Keratinocyte (primary cell): ENCODE measurements at regions not wholly inside any gene's neighbourhood (a gene's known extent, or its start where the extent isn't known, plus 50 kb on each side); places are given as distances from the start of the nearest gene placed in this dataset.

Experiments used
- CTCF ChIP-seq, 3 experiments: IDR thresholded peaks in 1 of 3; conservative IDR thresholded peaks in 1 of 3; optimal IDR thresholded peaks in 1 of 3; 2 replicates in 2 of 3; 3 replicates in 1 of 3; pipeline versions ENCODE3 to v1.5.1; 2011; ENCODE audit warnings: low read length in 3 of 3, mild to moderate bottlenecking in 3 of 3, moderate library complexity in 2 of 3, control low read depth in 1 of 3, inconsistent platforms in 1 of 3; ENCODE audit not compliant: insufficient read depth in 2 of 3; ENCODE audit errors: extremely low read depth in 1 of 3
- EZH2 ChIP-seq: IDR thresholded peaks from one replicate; pipeline ENCODE4 v1.6.1; 2012; ENCODE audit warnings: inconsistent platforms, mild to moderate bottlenecking, low read length, moderate library complexity

- TF ChIP-seq CTCF (optimal IDR thresholded peaks at IDR 0.05 in 1 of 3, IDR thresholded peaks at IDR 0.05 in 1 of 3, conservative IDR thresholded peaks at IDR 0.05 in 1 of 3; ENCODE audit: extremely low read depth in 1 of 3, insufficient read depth in 2 of 3, low read length in 3 of 3) (no peak), EZH2 (no peak)
Measured at GRCh38 chr6:105515054-105515453, 112.2 kb upstream of the PREP start.
